Mammary epithelial cell (primary cell): ENCODE measurements at regions not wholly inside any gene's neighbourhood (a gene's known extent, or its start where the extent isn't known, plus 50 kb on each side); places are given as distances from the start of the nearest gene placed in this dataset.

Experiments
- CTCF ChIP-seq, 2 donors: IDR thresholded peaks in 1 of 2; conservative IDR thresholded peaks in 1 of 2; 2 replicates each; pipeline ENCODE4 v1.5.1; 2011 to 2012; ENCODE audit warnings: inconsistent platforms in 2 of 2, low read length in 2 of 2, mild to moderate bottlenecking in 2 of 2, control low read depth in 1 of 2, low read depth in 1 of 2; ENCODE audit not compliant: insufficient read depth in 1 of 2; ENCODE audit errors: extremely low read depth in 1 of 2
- EZH2 ChIP-seq: IDR thresholded peaks from 2 replicates; pipeline ENCODE4 v1.6.1; 2012; ENCODE audit warnings: low read length, inconsistent platforms, borderline replicate concordance

- TF ChIP-seq CTCF (conservative IDR thresholded peaks at IDR 0.05 in 1 of 2, IDR thresholded peaks at IDR 0.05 in 1 of 2; ENCODE audit: extremely low read depth in 1 of 2, insufficient read depth in 1 of 2, low read depth in 1 of 2, low read length in 2 of 2) (no peak), EZH2 (no peak)
These were observed 50.1 kb upstream of the BASP1 start for GRCh38 chr5:17167171-17167891.
